Endothelial cell (in vitro differentiated cells): ENCODE measurements at regions not wholly inside any gene's neighbourhood (a gene's known extent, or its start where the extent isn't known, plus 50 kb on each side); places are given as distances from the start of the nearest gene placed in this dataset.

Source experiments
- DNase-seq: peaks from one replicate; pipeline ENCODE4 v3.0.0; 2021; ENCODE audit warnings: low spot score
- H3K27ac Mint-ChIP-seq: one replicate; pipeline ENCODE4 v1.8.0; 2021; ENCODE audit warnings: mixed read lengths, inconsistent platforms; ENCODE audit not compliant: unreplicated experiment
- H3K27me3 Mint-ChIP-seq: one replicate; pipeline ENCODE4 v1.8.0; 2021; ENCODE audit warnings: mild to moderate bottlenecking, moderate library complexity, mixed read lengths, inconsistent platforms; ENCODE audit not compliant: unreplicated experiment
- H3K36me3 Mint-ChIP-seq: one replicate; pipeline ENCODE4 v1.8.0; 2021; ENCODE audit warnings: mild to moderate bottlenecking, low read depth, mixed read lengths, inconsistent platforms; ENCODE audit not compliant: unreplicated experiment
- H3K4me1 Mint-ChIP-seq: one replicate; pipeline ENCODE4 v1.8.0; 2021; ENCODE audit warnings: mild to moderate bottlenecking, mixed read lengths, inconsistent platforms; ENCODE audit not compliant: unreplicated experiment
- H3K4me3 Mint-ChIP-seq: one replicate; pipeline ENCODE4 v1.8.0; 2021; ENCODE audit warnings: mild to moderate bottlenecking, mixed read lengths, inconsistent platforms; ENCODE audit not compliant: unreplicated experiment
- H3K9me3 Mint-ChIP-seq: one replicate; pipeline ENCODE4 v1.8.0; 2021; ENCODE audit warnings: mixed read lengths, inconsistent platforms; ENCODE audit not compliant: unreplicated experiment
- CTCF ChIP-seq: fragments of 200-600 bp; sonication (generic); IDR thresholded peaks from one replicate; pipeline ENCODE4 v1.5.0; 2021; ENCODE audit warnings: antibody characterized with exemption; ENCODE audit not compliant: unreplicated experiment

DNA sequence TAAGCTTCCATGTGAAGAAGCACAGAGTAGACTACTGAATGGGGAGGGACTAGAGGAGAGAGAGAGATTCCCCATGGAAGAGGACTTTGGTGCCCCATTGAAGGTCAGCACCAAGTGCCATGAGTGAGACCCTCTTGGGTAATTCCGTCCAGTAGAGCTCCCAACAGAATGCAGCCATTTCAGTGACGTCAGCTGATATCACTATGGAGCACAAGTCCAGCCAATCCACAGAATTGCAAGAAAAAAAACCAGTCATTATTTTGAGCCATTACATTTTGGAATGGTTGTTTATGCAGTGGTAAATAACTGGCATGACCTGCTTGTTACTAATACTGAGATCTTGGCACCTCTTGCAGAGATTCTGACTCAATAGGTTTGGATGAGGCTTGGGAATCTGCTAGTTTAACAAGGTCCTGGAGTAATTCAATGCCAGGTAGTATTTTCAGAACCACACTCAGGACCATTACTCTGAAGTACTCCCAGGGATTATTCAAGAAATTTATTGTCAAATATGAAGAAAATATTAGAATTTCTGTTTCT is 52.6 kb upstream of the SP8 start:
- no peaks in the 10 kb centered on the region for H3K9me3 Mint-ChIP-seq
- no peak for TF ChIP-seq CTCF
- no peaks in the 10 kb centered on the region for H3K36me3 Mint-ChIP-seq
- DNase-seq, result no peak
- H3K27me3 Mint-ChIP-seq, result peaks cover 1% of the 10 kb centered on the region
- no peaks in the 10 kb centered on the region for H3K4me1 Mint-ChIP-seq
- H3K27ac Mint-ChIP-seq, result no peak overlapping the region
- H3K4me3 Mint-ChIP-seq, result no peak overlapping the region

DNA sequence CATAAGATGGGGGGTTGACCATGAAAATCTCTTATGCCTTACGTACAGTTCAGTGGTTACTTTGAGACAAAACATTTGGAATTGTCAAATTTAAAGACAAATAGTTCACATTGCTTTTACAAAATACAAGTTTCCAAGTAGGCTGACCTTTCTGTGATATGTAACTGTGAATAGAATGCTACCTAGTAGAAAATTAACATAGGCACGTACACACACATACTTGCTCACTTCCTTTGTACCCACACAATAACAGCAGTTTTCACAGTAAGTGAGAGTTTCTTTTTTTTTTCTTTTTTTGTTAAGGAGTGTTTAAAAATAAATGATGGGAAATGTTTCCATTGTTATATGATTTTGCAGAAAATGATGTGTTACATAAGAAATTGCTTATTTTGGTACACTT is 53.3 kb upstream of the SP8 start:
- H3K4me3 Mint-ChIP-seq, result no peak overlapping the region
- no peak for DNase-seq
- TF ChIP-seq CTCF, result no peak
- H3K36me3 Mint-ChIP-seq, result no peaks in the 10 kb centered on the region
- no peak overlapping the region for H3K27ac Mint-ChIP-seq
- H3K4me1 Mint-ChIP-seq, result no peaks in the 10 kb centered on the region
- peaks cover 1% of the 10 kb centered on the region for H3K27me3 Mint-ChIP-seq
- no peaks in the 10 kb centered on the region for H3K9me3 Mint-ChIP-seq

DNA sequence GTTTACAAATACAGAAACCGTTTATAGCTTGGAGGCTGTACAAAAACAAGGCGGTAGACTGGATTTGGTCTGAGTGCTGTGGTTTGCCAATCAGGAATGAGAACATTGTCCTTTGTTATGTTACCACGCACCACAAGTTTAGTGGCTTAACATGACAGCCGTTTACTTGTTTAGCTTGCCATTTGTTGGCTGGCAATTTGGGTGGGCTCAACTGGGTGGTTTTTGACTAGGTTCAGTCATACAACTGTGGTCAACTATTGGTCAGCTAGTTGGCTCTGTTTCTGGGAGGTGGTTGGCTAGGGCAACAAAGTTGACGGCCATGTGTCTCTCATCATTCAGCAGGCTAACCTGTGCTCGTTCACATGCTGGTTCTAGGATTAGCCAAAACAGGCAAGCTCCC is 60.1 kb upstream of the SP8 start:
- Mint-ChIP-seq H3K27me3 (peaks cover 1% of the 10 kb centered on the region), H3K27ac (no peak overlapping the region), H3K4me1 (no peaks in the 10 kb centered on the region), H3K4me3 (no peak overlapping the region), H3K36me3 (no peaks in the 10 kb centered on the region), H3K9me3 (no peaks in the 10 kb centered on the region)
- TF ChIP-seq CTCF, result no peak
- no peak for DNase-seq

GRCh38 chr7:20858951-20859350 is 72.3 kb upstream of the SP8 start:
- no peak for TF ChIP-seq CTCF
- no peaks in the 10 kb centered on the region for H3K4me1 Mint-ChIP-seq
- no peaks in the 10 kb centered on the region for H3K27me3 Mint-ChIP-seq
- H3K4me3 Mint-ChIP-seq, result no peak overlapping the region
- no peak overlapping the region for H3K27ac Mint-ChIP-seq
- DNase-seq, result no peak
- no peaks in the 10 kb centered on the region for H3K36me3 Mint-ChIP-seq
- H3K9me3 Mint-ChIP-seq, result no peaks in the 10 kb centered on the region

DNA sequence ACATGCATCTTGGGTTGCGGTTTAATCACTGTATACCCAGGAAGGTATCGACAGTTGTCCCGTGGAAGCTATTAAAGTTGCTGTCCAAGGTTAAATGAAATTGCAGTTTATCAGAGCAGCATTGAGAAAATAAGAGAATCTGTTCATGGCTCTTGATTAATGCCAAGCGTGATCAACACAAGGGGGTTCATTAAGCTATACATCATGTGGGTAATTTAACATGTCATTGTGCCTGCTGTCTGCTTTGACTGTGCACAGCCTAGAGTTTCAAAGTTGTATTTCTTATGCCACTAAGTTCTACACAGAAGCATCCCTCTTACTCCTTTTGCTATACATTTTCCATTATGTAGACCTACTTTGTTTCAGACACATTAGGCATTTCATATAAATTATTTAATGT is 74.8 kb upstream of the SP8 start:
- no peaks in the 10 kb centered on the region for H3K36me3 Mint-ChIP-seq
- H3K9me3 Mint-ChIP-seq, result no peaks in the 10 kb centered on the region
- H3K27ac Mint-ChIP-seq, result no peak overlapping the region
- H3K27me3 Mint-ChIP-seq, result no peaks in the 10 kb centered on the region
- H3K4me1 Mint-ChIP-seq, result no peaks in the 10 kb centered on the region
- no peak for DNase-seq
- H3K4me3 Mint-ChIP-seq, result no peak overlapping the region
- no peak for TF ChIP-seq CTCF
